NCI-H2171 (cell line): ENCODE measurements at regions not wholly inside any gene's neighbourhood (a gene's known extent, or its start where the extent isn't known, plus 50 kb on each side); places are given as distances from the start of the nearest gene placed in this dataset.
A peak's percentile ranks its signal among the peaks of the same experiment; 100 is the strongest.
"Not testable (repeated sequence)": the region's sequence is repeated elsewhere in the genome, so short reads cannot be mapped to it uniquely, and the experiment has no call there.

Experiments
- DNase-seq: peaks from one replicate; lab custom pipeline; 2025; lab: John Stamatoyannopoulos, UW

- not testable (repeated sequence) for DNase-seq
These were observed 142.2 kb upstream of the ZNF722 start for GRCh38 chr7:63856466-63856865.

GRCh38 chr7:63867127-63867526 lies 131.5 kb upstream of the ZNF722 start:
- no peak for DNase-seq

GRCh38 chr7:63874242-63874641 lies 124.4 kb upstream of the ZNF722 start:
- not testable (repeated sequence) for DNase-seq

- DNase-seq, result no peak
These were observed 121.8 kb upstream of the ZNF722 start for GRCh38 chr7:63876707-63877322.

GRCh38 chr7:63887031-63887430 lies 111.6 kb upstream of the ZNF722 start:
- DNase-seq, result no peak

GRCh38 chr7:63899691-63900393 lies 98.8 kb upstream of the ZNF722 start:
- DNase-seq, result no peak

GRCh38 chr7:63900394-63901203 lies 98.0 kb upstream of the ZNF722 start:
- peak; percentile 19 for DNase-seq

- not testable (repeated sequence) for DNase-seq
These were observed 97.5 kb upstream of the ZNF722 start for GRCh38 chr7:63901204-63901506.

- no peak for DNase-seq
These were observed 79.7 kb upstream of the ZNF722 start for GRCh38 chr7:63918986-63919385.

- DNase-seq, result no peak
These were observed 73.4 kb upstream of the ZNF722 start for GRCh38 chr7:63925262-63925625.

- no peak for DNase-seq
These were observed 72.8 kb upstream of the ZNF722 start for GRCh38 chr7:63925626-63926460.

- DNase-seq, result no peak
These were observed 71.4 kb upstream of the ZNF722 start for GRCh38 chr7:63927261-63927660.

- DNase-seq, result no peak
These were observed 67.5 kb upstream of the ZNF722 start for GRCh38 chr7:63931057-63931600.

GRCh38 chr7:63931985-63932577 lies 66.6 kb upstream of the ZNF722 start:
- DNase-seq, result no peak
